DMS79 treated with DMSO at 0.1 percent for 48 hours (cell line): ENCODE measurements at regions not wholly inside any gene's neighbourhood (a gene's known extent, or its start where the extent isn't known, plus 50 kb on each side); places are given as distances from the start of the nearest gene placed in this dataset.
"Not testable (repeated sequence)": the region's sequence is repeated elsewhere in the genome, so short reads cannot be mapped to it uniquely, and the experiment has no call there.

Experiments
- DNase-seq: peaks from one replicate; lab custom pipeline; 2025; lab: John Stamatoyannopoulos, UW

- no peak for DNase-seq
Observed at GRCh38 chr15:96130734-96131133, 199.8 kb upstream of the NR2F2 start.

- DNase-seq: no peak
Observed at GRCh38 chr15:96132126-96132525, 198.4 kb upstream of the NR2F2 start.

- DNase-seq: no peak
Observed at GRCh38 chr15:96135166-96136093, 195.1 kb upstream of the NR2F2 start.

GRCh38 chr15:96138985-96139384 lies 191.5 kb upstream of the NR2F2 start:
- DNase-seq: no peak

GRCh38 chr15:96142498-96142897 lies 188.0 kb upstream of the NR2F2 start:
- DNase-seq: no peak

- no peak for DNase-seq
Observed at GRCh38 chr15:96144734-96145133, 185.8 kb upstream of the NR2F2 start.

GRCh38 chr15:96146726-96147125 lies 183.8 kb upstream of the NR2F2 start:
- no peak for DNase-seq

GRCh38 chr15:96147267-96147666 lies 183.2 kb upstream of the NR2F2 start:
- no peak for DNase-seq

- no peak for DNase-seq
Observed at GRCh38 chr15:96150254-96150653, 180.2 kb upstream of the NR2F2 start.

GRCh38 chr15:96151749-96152148 lies 178.8 kb upstream of the NR2F2 start:
- not testable (repeated sequence) for DNase-seq

GRCh38 chr15:96153929-96154328 lies 176.6 kb upstream of the NR2F2 start:
- DNase-seq: no peak

GRCh38 chr15:96158938-96159337 lies 171.6 kb upstream of the NR2F2 start:
- DNase-seq: no peak

GRCh38 chr15:96160269-96160668 lies 170.2 kb upstream of the NR2F2 start:
- no peak for DNase-seq

GRCh38 chr15:96160800-96161199 lies 169.7 kb upstream of the NR2F2 start:
- no peak for DNase-seq

- no peak for DNase-seq
Observed at GRCh38 chr15:96162322-96162721, 168.2 kb upstream of the NR2F2 start.

- DNase-seq: no peak
Observed at GRCh38 chr15:96165081-96165480, 165.4 kb upstream of the NR2F2 start.

- DNase-seq: no peak
Observed at GRCh38 chr15:96165775-96166174, 164.7 kb upstream of the NR2F2 start.

GRCh38 chr15:96166223-96167200 lies 164.0 kb upstream of the NR2F2 start:
- DNase-seq: no peak

- DNase-seq: not testable (repeated sequence)
Observed at GRCh38 chr15:96170616-96170978, 159.9 kb upstream of the NR2F2 start.

GRCh38 chr15:96170979-96171739 lies 159.3 kb upstream of the NR2F2 start:
- DNase-seq: no peak

- no peak for DNase-seq
Observed at GRCh38 chr15:96171853-96172296, 158.6 kb upstream of the NR2F2 start.

- DNase-seq: no peak
Observed at GRCh38 chr15:96172417-96172816, 158.1 kb upstream of the NR2F2 start.
